Hypothalamus (tissue), 51 donors: ENCODE measurements at regions not wholly inside any gene's neighbourhood (a gene's known extent, or its start where the extent isn't known, plus 50 kb on each side); places are given as distances from the start of the nearest gene placed in this dataset.

Source experiments
- DNase-seq, 51 donors: peaks; one replicate each; lab custom pipeline; 2025; lab: John Stamatoyannopoulos, UW

DNA sequence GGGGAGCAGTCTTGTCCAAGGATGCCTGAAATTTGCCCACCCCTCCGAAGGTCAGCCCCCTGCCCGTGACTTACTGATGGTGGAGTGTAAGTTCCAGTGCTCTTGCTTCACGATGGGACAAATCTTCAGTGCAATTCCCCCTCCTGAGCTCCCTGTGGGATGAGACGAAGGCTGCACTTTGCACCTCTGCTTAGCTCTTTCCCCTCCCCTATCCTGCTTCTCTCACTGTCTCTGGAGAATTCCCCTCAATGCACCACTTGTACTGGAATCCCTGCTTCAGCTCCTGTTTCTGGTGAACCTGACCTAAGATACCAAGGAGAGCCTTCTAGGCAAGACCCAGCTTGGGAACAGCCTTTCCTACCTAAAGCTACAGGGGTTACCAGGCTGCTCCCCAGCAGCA, 122.9 kb upstream of the ZMIZ1 start:
- DNase-seq = no peak

DNA sequence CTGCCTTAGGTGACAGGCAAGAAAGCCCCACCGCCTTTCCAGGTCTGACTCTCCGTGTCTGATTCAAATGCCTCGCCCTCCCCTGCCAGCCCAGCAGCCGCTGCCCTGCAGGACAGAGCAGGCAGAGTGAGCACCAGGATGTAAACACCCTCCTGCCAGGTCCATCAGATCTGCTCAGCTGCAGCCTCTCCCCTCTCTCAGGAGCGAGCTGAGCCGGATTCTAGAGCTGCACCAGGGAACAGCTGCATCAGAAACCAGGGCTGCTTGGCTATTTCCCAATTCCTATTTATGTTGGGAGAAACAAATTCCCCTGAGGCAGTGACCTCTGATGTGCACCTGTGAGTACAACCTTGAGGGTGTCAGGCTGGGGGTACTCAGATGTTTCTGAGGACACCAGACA, 121.5 kb upstream of the ZMIZ1 start:
- no peak for DNase-seq

DNA sequence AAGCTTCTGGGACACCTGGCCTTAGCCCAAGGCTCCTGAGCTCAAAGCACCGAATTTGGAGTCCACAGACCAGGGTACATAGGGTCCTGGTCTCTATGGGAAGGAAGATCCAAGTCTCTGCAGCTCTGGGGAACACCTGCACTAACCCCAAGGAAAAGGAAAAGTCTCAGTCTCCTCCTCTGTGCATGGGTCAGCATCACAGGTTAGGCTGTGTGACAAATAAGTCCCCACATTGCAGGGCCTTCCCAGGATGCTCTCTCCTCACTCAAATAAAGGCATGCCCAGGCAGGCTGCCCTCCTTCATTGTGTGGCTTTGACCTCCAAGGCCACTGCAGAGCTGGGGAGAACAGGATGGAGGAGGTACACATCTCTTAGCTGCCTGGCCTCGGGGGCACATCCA, 121.0 kb upstream of the ZMIZ1 start:
- DNase-seq = no peak

DNA sequence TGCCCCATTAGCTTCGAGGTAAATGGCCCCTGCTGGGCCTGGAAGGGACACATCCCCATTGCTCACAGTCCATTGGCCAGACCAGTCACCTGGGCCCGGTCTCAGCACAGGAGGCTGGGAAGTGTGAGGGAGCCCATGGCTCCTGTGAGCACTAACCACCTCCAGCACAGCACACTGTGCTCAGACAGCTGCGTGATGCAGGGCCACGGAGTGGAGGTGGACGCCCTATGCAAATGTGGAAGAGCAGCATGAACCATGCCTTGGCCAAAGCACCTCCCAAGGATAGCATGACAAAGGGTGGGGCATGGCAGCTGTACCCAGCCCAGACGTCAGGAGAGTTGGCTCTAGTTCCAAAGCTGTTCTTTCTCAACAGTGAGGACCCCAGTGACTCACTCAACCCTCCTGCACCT, 120.1 kb upstream of the ZMIZ1 start:
- DNase-seq = no peak

DNA sequence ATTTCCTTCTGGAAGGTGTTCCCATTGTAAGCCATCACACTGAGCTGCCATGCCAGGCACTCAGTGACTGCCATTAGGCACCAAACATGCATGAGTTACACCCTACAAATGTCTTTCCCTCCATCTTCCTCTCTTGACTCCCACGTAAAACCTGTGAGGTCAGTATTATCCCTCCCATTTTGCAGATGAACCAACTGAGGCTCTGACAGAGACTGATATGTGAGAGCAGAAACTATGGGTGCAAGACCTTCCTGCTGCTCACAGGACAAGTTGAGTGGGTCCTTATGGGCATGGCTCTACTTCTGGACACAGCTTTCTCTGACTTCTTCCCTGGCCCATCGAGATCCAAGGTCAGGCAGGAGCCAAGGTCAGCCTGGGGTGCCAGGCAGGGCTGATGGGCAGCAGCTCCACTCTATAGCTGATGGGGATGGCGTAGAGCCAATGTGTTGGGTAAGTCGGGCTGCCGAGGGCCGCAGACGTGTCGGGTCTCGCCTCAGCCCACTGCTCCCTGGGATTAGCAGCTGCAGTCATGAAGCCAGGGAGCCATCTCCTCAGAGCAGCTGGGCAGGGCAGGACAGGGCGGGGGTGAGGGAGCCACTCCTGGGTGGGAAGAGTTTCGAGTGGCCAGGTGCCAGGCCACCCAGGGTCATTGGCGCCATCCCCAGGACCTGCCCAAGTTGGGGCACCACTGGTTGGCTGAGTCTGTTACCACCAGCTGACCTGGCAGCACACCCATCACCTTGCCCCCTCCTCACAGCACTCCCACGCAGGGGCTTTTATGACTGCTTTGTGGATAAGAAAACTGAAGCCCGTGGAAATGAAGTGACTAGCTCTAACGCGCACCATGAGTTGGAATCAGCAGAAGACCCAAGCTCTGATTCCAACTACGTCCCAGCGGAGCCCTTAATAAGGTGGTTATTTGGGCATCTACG, 117.8 kb upstream of the ZMIZ1 start:
- no peak for DNase-seq

DNA sequence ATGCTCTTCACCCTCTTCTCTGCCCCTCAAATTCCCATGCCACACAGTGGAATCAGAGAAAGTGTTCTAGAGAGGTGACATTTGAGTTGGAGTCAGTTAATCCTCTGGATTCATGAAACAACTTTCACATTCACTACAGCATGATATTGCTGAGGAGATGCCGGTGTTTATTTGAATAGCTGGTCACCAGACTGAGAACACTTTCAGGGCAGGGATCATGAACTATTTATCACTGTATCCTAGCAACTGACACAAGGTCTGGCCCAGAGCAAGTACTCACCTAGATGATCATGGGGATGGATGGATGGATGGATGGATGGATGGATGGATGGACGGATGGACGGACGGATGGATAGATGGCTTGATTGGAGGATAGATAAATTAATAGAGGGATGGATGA, 116.7 kb upstream of the ZMIZ1 start:
- DNase-seq = no peak

DNA sequence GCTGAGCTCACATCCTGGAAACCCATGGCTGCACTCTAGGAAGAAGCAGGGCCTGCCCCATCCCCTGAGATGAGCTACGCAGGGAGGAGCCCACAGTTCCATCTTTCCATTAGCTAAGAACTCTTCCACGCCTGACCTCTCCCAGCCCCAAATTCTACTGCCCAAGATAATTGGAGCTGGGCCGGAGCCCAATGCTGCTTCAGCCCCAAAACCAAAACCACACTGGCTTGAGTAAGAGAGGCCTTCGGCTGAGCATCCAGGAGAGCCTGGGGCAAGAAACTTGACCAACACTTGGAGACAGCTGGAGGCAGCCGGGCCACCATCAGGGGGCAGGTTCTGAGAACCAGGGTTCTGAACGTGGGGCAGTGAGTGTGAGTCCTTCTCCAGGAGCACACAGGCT, 116.1 kb upstream of the ZMIZ1 start:
- no peak for DNase-seq

DNA sequence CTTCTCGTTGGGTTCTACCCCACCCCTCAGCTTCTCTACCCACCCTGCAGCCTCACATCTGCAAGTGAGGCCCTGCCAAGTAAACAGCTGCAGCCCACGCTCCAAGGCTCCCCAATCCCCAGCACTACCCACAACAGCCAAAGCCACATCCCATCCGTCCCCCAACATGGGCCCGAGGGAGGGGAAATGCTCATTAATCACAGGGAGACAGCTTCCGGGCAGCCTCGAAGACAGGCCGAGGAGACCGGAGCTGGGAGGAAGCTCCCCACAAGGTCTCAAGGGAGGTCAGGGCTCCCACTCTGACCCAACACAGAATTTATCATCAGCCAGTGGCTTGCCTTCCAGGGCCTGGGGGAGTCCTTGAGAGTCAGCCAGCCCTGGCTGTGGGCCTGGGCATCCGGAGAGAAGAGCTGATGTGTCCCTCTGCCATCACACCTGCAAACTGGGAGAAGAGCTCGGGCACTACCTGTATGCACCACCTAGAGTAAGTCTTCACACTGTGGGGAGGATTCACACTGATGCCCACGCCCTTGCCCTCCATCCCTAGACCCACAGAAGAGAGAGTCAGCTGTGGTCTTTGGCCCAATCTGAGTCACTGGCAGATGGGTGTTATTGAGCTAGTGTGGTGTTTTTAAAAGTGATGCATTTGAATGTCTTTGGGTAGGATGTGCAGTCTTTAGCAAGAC, 115.5 kb upstream of the ZMIZ1 start:
- no peak for DNase-seq

DNA sequence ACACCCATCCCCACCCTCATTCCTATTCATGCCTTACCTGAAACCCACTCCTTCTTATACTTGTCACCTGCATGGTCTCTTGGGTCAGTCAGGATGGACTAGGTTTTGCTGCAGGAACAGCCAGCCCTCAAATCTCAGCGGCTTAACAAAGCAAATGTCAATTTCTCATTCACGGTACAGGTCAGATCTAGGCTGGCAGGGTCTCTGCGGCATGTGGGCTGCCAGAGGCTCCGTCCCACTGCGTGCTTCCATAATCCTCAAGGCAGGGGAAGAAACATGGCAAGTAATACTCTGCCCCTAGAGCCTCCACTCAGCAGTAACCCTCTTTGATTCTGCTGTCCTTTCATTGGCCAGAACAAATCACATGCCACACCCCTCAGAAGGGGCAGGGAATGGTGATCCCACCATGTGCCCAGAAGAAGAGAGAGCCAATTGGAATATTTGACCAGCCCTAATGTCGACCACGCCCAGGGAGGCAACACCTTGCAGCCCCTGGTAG, 114.9 kb upstream of the ZMIZ1 start:
- no peak for DNase-seq

DNA sequence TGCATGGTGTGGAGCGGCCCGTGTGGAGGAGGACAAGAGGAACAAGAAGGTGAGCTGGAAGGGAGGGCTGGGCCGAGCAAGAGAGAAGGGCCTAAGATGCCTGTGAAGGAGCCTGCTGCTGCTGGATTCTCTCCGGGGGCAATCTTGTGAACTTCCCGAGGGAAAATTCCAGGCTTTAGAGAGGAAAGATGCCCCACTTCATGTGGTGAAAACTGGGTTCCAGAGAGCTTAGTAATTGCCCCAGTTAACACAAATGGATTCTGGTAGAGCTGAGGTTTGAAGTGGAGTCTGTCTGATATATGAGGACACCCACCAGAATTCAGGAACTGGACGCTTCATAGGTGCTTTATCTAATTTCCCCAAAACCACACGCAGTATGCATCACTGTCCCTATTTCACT, 114.1 kb upstream of the ZMIZ1 start:
- no peak for DNase-seq

DNA sequence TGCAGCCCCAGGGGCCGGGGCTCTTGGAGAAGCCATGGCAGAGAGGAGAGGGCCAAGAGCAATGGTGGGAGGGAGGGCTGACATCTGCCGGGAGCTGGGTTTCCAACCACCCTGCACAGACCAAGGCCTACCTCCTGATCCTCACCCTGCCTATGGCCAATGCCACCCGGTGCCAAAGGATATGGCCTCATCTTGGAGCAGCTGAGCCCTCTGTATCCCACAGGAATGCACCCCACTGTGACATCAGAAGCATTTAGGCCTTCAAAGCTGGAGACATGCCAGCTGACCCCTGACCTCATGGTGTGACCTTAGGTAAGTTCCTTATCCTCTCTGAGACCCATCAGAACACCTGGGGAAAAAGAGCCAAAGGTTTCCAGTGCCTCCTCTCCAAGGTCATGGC, 113.6 kb upstream of the ZMIZ1 start:
- no peak for DNase-seq

DNA sequence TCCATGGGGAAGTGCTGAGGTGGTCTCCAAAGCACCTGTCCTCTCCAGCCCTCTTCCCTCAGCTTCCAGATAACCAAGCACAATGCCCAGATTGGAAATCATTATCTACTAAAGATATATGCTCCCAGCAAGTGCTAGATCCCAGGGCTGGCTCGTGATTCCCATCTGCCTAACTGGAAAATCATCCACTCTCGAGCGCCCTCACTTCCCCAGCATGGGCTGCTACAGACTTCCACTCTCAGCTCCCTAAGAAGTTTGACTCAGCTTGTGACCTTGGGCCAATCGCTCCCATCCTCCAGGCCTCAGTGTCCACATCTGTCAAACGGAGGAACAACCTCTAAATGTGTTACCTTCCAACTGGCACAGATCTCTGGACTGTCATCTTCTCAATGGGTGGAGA, 112.4 kb upstream of the ZMIZ1 start:
- no peak for DNase-seq

DNA sequence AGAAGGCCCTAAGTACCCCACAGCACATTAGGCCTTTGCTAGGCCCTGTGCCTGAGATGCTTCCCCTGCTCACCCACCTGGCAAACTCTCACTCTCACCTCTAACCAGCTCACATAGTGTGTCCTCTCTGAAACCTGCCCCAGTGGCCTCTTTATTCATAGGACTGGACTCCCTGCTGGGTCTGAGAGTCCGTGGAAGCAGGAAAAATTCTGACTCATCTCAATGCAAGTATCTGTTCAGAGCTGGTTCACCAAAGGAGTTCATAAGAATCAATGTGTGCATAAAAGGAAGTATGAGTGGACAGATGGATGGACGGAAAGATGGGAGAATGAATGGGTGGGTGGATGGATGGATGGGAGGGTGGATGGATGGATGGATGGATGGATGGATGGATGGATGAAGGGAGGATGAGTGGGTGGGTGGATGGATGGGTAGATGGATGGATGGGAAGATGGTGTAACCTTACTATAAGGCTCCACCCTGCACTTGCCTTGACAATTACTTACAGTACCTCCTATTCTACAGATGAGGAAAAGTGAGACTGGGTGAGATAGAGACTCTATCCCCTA, 111.2 kb upstream of the ZMIZ1 start:
- DNase-seq = no peak

DNA sequence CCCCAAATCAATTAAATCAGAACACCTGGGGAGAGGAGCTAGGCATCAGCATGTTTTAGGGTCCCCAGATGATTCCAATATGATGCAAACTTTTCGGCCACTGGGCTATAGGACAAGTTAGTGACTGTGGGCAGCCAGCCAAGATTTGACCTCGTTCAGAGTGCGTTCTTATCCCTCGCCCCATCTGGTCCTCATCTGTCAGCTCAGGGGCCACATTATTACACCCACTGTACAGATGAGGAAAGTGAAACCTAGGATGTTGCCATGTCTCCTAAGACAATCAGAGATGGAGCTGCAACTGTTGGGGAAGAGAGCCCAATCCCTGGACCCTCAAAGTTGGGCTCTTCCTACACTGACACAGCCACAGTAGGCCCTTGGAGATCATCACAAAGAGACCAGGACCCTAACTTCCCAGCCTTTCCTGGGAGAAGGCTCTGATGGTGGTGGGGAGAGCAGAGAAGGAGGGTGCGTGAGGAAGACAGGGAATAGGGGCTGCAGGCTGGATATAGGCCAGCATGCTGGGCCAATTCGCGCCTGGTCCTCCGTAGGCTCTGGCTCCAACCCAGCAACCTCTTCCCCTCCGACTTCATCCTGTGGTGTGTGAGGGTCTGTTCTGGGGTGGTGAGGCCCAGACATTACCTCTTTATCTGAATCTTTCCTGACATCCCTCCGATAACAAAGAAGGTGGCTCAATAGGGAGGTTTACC, 109.4 kb upstream of the ZMIZ1 start:
- no peak for DNase-seq

DNA sequence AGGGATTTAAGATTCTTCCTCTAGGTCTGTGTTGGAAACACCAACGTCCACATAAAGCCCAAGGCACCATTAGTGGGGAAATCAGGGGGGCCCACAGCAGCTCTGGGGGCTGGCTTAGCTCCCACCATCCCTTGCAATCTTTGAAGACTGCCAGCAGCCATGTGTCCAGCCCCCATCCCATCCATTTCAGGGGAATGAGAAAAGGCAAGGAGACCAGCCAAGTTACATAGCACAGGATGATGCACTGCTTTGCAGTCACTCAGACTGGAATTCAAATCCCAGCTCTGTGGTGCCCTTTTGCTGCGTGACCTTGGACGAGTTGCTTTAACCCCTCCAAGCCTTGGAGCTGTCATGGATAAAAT, 108.9 kb upstream of the ZMIZ1 start:
- DNase-seq = no peak

DNA sequence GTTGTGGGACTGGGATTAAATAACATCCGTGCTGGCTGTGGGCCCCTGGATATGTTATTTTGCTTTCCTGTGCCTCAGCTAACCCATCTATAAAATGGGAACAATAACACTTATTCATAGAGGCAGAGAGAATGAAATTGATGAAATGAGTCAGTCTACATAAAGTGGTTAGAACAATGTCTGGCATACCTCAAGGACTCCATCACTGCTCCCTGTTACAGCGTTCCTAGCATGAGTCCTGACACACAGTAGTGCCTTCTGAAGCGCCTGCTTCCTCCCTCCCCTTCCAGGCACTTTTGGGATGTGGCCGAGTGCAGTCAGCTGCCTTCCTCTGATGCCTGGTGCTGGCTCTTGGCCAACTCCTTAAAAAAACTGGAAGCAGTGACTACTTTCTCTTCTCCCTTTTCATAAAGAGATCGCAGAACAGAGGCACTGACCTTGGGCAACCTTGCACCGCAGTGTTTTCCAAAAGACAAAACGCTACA, 108.4 kb upstream of the ZMIZ1 start:
- peak in 39 of 51 donors; percentile 16 to 76 (median 45) for DNase-seq

DNA sequence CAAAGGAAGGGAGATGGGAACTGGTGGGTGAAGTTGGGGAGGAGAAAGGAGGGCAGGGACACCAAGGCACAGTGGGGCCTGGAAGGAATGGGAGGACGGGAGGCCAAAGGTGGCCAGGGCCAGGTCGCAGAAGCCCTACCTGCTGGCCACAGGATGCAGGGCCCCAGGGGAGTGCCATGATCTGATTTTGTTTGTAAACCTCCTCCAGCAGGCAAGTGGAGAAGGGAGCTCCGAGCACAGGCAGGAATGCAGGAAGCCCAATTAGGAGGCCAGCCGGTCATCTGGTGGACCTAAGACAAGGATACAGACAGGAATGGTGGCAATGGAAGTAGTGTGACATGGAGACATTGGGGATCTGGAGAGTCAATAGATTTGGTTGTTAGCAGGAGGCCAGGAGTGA, 107.0 kb upstream of the ZMIZ1 start:
- no peak for DNase-seq

DNA sequence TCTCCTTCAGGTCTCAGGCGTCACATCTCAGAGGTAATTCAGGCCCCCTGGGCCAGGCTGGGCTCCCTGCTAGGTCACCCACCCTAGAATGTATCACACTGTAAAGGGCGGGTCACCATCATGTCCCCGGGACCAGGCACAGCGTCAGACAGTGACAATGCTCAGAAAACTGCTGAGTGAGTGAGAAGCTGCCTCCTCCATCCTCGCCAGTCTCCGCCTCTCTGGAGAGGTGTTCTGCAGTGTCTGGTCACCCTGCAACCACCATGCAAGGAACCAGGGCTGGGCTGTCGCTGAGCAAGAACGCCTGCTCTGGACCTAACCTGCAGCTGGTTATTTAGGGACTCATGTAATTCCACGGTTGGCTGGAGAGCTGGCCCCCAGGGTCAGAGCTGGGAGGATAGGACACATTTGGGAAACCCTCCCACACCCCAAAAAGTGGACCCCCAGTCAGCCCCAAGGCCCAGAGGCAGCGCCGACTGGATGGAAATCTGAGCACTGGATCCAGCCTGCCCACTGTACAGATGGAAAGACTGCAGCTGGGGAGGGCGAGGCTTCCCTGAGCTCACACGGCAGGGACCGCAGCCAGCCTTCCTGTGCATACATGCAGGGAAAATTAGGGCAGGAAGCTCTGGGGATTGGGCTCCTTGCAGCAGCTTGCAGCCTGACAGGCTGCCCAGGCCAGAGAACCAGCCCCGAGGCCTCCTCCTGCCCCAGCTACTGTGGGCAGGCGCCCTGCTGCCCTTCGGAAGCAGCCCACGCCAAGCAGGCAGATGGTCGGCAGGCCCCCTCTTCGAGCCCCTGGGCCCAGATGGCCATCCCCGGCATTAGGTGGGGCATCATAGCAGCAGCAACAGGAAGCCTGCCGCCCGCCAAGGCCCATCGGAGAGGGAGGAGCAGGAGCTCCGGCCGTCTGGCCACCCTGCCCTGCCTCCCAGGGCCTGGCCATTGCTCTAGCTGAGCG, 105.4 kb upstream of the ZMIZ1 start:
- peak in 2 of 51 donors; percentile 9 to 11 for DNase-seq

DNA sequence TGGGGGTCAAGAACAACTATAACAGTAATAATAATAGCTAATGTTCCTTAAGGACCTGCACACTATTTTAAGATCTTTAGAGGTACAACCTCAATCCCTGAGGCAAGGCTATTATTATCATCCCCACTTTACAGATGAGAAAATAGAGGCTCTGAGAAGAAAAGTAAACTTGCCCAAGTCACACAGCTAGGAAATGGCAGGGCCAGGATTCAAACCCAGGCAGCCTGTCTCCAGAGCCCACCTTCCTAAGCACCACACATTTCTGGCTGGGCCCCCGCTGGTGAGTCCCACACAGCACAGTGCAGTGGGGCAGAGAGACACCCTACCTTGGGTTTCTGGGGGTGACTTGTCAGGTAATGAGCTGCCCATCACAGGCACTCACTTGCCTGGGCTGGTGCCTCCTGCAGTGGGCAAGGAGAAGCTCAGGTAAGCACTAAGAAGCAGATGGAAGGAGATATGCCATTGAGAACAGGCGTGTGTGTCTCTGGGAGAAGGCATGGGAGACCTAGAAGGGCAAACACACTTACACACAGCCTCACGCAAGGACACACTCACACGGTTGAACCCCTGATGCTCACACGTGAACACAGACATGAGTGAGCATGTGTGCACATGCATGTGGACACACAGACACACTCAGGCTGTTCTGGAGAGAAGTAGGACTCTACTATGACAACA, 104.4 kb upstream of the ZMIZ1 start:
- DNase-seq = no peak
